ENCODE measurements at regions not wholly inside any gene's neighbourhood (a gene's known extent, or its start where the extent isn't known, plus 50 kb on each side); places are given as distances from the start of the nearest gene placed in this dataset.

- ATAC-seq: no peak
Observed at GRCh38 chr16:13291591-13292333, 390.4 kb downstream of the SHISA9 start.

DNA sequence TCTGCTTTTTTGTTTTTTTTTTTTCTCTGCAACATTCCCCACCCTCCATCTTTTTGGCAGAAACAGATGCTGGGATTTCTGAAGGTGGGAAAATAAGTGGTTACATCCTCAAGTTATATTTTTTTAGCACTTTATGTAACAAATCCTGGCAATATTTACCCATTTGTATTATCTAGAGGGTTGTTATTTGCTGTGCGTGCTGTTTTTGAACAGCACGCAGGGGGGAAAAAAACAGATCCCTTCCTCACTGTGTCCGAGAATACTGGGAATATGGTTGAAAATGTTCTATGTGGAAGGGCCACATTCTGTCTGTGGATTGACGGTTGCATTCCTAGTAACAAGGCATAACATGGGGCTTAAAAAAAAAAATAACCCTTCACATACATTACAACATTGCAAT is 394.8 kb downstream of the SHISA9 start:
- no peak for ATAC-seq

GRCh38 chr16:13298666-13299065 is 397.3 kb downstream of the SHISA9 start:
- no peak for ATAC-seq

DNA sequence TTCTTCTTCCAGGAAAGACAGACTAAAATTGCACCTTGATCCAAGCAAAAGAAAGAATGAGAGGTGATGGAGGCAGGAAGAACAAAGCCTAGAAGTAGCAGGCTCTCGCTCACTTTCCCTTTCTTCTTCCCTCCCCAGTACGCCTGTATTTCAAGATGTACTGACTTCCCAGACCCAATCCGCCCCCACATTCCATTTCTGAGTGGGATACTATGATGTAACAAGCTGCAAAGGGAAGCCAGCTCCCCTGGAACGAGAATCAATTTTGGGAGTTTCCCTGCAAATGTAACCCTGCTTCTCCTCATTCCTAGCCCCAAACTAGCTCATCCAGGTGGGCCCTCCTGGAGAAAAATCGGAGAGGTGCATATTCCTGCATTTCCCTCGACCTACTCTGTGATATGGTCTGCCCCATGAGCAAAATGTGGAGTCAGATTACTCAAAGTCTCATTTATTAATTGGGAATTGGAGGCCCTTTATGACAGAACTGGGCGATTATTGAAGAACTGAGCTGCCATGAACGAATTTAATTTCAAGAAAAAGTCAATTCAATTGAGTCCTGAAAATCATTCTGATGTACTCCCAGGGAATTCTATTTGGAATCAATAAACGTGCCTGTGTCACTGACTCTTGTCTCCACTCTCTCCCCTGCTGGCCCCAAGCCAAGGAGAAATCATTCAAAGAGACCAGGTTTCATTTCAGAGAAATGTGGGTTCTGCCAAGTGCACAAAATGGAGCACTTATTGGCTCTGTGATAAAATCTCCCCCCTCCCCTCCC is 398.9 kb downstream of the SHISA9 start:
- ATAC-seq: no peak

- no peak for ATAC-seq
Observed at GRCh38 chr16:13305019-13305755, 403.8 kb downstream of the SHISA9 start.

DNA sequence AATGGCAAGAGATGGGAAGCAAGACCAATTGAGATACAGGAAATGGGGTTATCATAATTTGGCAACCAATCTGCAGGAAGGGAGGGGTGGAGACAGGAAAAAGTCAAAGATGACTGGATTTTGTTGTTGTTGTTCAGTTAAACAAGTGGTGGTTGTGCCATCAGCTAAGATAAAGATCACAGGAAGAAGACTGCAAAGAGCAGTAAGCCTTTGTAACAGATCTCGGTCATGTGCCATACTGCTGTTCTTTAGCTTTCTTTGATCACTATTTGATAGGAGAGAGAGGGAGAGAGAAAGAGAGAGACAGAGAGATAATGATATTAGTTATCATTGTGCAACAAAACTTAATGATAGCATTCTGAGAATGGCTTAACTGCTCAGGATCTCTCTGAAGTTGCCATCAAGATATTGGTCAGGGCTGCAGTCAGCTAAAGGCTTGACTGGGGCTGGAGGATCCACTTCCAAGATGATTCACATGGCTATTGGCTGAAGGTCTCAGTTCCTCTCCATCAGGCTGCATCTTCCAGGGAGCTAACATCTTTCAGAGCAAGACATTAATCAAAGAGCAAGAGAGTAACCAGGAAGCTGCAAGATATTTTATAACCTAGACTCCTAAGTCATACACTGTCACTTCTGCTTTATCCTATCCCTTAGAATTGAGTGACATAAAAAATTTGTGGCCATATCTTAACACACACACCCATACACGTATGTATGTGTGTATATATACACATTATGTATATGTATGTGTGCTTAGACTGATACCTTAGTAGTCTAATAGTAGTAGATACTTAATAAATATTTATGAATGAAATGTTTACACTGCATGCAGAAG is 405.0 kb downstream of the SHISA9 start:
- ATAC-seq: no peak

DNA sequence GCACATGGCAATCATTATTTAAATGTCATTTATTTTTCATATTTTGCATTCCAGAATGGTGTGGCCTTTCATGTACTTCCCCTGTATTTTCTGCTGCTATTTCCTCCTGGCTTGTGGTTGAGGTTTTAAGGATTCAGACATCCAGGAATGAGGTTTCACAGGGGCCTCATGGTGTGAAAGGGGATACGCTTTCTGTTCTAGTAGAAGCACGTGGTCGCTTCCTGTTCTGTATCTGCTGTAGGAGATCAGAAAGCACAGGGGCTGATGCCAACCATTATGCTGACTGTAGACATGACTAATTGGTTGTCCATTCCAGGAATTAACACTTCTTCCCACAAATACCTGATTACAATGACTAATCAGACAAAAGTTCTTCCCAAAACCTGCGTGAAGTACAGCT is 405.9 kb downstream of the SHISA9 start:
- ATAC-seq: no peak

GRCh38 chr16:13307851-13308250 is 406.5 kb downstream of the SHISA9 start:
- ATAC-seq: no peak

DNA sequence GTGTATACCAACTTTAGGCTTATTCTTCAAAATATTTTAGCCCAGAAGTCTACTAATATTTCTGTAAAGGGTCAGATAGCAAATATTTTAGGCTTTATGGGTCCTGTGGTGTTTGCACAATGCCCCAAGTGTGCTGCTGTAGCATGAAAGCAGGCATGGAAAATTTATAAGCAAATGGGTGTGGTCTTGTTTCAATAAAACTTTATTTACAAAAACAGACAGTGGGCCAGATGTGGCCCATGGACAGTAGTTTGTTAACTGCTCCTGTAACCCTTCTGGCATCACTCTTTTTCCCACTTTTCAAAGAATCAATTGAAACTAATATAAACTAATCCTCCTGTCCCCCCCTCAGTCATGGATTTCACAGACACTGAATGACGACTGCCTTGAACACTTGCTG is 410.7 kb downstream of the SHISA9 start:
- no peak for ATAC-seq

DNA sequence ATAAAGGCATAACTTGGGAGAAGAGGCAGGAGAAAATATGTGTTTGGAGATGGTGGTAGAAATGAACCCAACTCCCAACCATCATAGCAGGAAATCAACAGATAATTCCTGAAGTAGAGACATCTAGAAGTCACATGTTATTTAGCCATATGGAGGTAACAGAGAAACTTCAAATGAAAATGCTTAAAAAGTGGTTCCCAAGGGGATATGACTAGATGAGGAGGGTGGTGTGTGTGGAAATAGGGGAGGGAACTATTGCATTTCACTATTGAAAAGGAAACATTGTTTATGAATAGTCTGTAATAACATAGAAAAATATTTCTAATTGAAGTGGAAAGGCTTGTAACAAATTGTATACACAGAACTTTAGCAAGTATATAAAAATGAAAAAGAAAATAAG is 412.0 kb downstream of the SHISA9 start:
- no peak for ATAC-seq

DNA sequence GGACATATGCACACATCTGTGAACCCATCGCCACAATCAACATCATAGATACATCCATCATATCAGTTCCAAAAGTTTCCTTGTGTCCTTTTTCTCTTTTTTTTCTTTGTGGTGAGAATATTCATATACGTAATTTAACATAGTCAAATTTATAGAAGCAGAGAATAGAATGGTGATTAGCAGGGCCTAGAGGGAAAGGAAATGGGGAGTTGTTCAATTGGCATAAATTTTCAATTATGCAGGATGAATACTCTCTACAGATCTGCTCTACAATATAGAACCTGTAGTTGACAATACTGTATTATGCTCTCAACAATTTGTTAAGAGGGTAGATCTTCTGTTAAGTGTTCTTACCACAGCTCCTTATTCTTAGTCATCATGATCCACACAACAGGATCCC is 413.2 kb downstream of the SHISA9 start:
- ATAC-seq: no peak

- no peak for ATAC-seq
Observed at GRCh38 chr16:13315642-13316427, 414.4 kb downstream of the SHISA9 start.

DNA sequence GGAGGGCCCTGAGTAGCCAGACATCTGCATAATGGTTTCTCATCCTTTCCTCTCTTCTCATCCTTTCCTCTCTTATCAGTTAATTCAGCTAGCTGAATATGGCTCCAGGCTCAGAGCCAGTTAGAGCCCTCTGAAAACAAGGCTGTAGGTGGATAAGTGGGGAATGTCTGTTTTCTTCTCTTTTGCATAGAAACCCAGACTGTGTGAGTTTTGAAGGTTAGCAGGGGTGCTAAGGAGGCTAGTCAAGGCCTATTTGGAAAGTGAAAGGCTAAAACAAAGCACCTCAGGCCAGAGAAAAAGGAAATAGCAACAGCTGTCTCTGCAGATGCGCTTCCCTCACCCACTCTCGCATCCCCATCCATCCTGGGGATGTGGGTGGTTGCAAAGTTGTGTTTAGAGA is 420.9 kb downstream of the SHISA9 start:
- ATAC-seq: no peak

DNA sequence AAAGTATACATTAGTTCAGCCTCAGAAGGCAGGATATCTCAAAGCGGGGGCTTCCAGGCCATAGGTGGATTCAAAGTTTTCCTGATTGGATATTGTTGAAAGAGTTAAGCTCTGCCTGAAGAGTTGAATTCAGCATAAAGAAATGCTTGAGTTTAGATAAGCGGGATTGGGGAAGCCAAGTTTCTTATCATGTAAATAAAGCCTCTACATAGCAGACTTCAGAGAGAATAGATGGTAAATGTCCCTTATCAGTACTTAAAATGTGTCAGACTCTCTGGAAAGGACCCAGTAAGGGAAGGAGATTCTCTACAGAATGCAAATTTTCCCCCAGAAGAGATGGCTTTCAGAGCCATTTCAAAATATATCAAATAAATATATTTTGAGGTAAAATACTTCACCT is 423.5 kb downstream of the SHISA9 start:
- ATAC-seq: no peak

DNA sequence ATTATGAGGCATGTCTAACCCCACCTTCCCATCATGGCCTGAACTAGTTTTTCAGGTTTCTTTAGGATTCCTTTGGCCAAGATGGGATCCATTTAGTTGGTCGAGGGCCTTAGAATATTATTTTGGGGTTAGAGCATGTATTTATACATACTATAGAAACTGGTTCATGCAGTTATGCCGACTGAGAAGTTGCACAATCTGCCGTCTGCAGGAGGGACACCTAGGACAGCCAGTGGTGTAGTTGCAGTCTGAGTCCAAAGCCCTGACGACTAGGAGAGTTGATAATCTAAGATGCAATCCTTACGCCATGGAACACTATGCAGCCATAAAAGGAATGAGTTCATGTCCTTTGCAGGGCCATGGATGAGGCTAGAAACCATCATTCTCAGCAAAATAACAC is 424.0 kb downstream of the SHISA9 start:
- no peak for ATAC-seq

DNA sequence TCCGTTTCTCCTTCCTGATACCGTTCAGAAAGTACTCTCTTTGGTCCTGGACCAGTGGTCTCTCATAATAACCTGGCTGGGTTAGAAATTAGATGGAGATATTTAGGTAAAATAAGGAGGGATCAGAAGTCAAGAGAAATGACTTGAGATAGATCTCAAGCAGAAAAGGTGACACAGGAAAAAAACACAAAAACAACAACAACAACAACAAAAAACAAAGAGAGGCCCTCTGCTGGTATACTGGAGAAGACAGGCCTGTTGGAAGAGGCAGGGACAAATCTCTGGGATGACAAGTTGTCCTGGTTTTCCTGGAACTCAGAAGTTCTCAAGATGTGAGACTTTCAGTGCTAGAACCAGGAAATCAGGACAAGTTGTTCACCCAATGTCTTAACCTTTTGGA is 430.5 kb downstream of the SHISA9 start:
- ATAC-seq: no peak

GRCh38 chr16:13332713-13333255 is 431.4 kb downstream of the SHISA9 start:
- no peak for ATAC-seq

- ATAC-seq: no peak
Observed at GRCh38 chr16:13333336-13333735, 431.9 kb downstream of the SHISA9 start.

DNA sequence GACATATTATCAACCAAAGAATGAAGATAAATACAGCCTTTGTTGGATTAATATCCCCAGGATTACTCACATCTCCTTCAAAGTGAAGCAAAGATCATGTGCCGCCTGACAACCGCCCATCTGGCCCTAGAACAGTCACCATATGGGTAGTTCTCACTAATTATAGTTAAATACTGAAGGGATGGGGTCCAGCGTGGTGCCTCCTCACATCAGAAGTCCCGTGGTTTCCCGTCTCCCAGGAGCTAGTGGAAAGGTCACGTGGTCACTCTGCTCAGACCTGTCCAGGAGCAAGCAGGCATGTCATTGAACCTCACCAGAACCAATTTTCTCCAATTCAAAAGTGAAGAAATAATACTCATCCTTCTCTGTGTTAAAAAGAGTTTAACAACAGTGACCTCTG is 434.5 kb downstream of the SHISA9 start:
- no peak for ATAC-seq

- ATAC-seq: no peak
Observed at GRCh38 chr16:13336335-13336734, 434.9 kb downstream of the SHISA9 start.

Measured in activated CD4-positive, CD25-positive, alpha-beta regulatory T cell treated with anti-CD3 and anti-CD28 coated beads, Interleukin-2, amount 50 U/mL, for 24 hours (primary cell).